HG02938 (cell line): ENCODE measurements at regions not wholly inside any gene's neighbourhood (a gene's known extent, or its start where the extent isn't known, plus 50 kb on each side); places are given as distances from the start of the nearest gene placed in this dataset.

Experiments
- ATAC-seq: cut with Tn5 transposase; IDR thresholded peaks from one replicate; pipeline ENCODE4 v1.9.1; 2021; ENCODE audit warnings: mild to moderate bottlenecking, moderate library complexity; ENCODE audit not compliant: unreplicated experiment

DNA sequence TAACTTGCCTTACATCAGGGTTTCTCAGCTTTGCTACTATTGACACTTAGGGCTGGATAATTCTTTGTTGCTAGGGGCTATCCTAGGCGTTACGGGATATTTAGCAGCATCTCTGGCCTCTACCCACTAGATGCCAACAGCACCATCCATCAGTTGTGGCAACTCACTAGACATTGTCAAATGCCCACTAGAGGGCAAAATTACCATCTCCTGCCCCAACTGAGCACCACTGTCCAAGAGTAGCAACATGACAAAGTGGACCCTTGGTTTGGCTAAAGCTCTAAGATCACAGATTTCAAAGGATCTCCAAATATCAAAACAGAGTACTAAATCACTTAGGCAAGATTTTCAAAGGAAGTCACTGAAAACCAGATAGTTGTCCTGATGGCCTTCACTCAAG lies 251.7 kb upstream of the TBX3 start:
- no peak for ATAC-seq

DNA sequence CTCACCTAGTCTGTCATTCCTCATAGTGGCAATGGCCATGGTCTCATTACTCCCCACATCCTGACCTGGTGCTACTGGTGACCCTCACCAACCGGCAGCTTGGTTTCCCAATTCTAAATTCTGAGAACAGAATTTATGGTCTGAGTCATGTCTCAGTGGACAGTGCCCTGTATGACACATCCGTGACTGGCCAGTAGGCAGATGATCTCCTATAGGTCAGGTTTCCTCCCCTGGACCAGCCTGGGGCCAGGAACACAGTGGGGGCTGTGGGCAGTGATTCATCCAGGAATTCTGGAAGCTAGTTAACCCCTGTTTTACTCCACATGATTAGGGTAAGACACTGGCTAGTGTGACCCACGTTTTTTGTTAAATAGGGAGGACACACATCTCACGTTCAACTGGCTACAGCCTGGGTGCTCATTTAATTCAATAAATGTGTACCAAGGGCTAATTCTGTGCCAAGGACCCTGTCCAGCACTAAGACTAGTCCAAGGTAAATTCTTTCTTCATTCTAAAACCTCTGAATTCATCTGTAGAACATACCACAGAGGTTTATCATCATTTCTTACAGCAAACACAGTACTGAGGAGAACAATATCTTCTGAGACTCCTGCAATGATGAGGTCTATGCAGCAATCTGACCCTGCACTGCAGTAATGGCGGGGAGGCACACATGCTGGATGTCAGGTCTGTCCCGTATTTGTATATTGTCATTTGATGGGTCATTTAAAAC lies 249.6 kb upstream of the TBX3 start:
- ATAC-seq = no peak

DNA sequence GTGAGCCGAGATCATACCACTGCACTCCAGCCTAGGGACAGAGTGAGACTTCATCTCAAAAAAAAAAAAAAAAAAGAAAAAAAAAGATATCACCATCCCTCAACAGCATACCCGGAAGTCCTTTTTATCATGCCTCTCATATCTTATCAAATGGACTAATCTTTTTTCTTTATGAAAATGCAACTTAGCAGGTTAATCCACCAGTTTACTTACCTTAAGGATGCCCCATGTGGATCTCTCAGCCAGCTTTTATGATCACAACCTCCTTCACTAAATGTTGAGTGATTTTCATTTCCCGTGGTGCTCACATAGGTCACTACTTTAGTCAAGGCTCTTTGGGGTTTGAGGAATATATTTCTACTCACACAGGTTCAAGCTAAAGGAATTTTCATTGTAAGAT lies 248.8 kb upstream of the TBX3 start:
- ATAC-seq = no peak

DNA sequence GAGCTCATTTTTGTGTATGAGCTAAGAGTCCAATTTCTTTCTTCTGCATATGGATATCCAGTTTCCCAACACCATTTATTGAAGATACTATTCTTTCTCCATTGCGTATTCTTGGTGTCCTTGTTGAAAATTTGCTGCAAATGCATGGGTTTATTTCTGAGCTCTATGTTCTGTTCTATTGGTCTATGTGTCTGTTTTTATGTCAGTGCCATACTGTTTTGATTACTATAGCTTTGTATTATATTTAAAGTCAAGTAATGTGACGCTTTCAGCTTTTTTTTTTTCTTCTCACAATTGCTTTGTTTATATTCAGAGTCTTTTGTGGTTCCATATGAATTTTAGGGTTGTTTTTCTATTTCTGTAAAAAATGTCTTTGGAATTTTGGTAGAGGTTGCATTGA lies 247.1 kb upstream of the TBX3 start:
- ATAC-seq = no peak

DNA sequence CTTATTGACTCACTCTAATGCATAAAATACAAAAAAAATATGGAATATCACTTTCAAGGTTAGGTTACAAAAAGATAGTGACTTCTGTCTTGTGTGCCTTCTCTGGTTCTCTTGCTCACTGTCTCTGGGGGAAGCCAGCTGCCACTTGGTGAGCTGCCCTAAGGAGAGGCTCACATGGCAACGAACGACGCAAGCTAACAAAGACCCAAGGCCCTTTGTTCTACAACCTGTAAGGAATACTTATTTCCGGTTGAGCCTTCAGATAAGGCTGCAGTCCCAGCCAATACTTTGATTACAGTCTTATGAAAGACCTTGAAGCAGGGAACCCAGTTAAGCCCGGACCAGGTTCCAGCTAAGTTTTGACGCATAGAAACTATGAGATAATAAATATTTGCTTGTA lies 242.4 kb upstream of the TBX3 start:
- no peak for ATAC-seq

GRCh38 chr12:114924946-114925475 lies 241.0 kb upstream of the TBX3 start:
- no peak for ATAC-seq

DNA sequence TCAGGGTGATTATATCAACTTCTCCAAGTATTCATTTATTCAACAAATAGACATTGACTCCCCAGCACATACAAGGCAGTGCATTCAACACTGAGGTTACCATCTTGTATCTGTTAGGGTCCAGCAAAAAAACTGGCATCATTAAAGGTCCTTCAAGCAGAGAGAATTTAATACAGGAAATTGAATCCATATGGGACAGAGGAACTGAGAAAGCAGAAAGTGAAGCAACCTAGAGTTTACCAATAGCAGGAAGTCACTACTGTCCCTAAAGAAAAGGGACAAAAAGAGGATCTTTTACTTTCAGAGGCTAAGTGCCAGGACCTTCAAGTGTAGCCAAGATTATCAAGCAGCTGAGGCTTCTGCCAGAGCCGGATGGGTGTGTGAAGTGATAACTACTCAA lies 237.8 kb upstream of the TBX3 start:
- no peak for ATAC-seq

GRCh38 chr12:114920771-114921554 lies 237.0 kb upstream of the TBX3 start:
- no peak for ATAC-seq

DNA sequence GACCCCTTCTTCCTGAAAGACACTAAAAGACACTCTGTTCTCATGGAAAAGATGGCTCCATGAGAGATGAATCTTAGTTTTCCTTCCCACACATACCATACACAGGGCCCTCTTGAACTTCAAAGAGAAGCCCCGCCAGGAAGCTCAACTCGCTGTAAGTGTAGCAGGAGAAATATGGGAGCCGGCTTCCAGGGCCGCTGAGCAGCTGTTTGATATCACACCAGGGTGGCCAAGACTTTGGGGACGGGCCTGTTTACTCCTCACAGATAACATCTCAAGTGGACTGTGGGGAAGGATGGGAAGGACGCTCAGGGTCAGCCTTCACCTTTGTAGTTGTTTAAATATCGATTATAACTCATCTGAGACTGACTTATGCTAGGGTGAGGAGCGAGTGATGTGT lies 235.5 kb upstream of the TBX3 start:
- ATAC-seq = no peak

DNA sequence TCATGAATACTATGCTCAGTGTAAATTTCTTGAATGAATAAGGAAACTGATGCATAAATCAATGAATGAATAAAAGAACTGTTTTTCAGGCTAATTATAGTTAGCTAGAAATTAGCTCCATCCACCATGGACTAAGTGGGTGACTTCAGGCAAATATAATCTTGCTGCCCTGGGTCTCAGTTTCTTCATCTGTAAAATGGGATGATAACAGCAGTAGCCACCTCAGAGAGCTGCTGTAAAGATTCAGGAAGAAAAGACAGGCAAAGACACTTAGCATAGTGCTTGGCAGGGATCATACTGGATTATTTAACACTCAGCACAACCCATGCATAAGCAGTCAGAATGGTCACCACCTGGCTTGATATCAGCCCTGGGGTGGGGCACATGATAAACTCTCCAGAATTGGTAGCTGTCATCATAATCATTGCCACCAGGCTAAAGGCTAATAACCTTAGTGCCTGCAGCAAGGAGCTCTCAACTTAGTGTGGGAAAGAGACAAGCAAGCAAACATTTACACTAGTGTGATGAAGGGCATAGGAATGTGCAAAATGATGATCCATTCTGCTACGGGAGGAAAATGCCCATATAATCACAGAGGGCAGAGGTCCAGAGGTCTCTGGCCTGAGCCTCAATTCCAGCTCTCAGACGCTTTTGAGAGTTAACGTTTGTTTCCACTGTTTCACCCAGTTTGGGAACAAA lies 234.7 kb upstream of the TBX3 start:
- no peak for ATAC-seq

GRCh38 chr12:114917953-114918352 lies 234.0 kb upstream of the TBX3 start:
- ATAC-seq = no peak

DNA sequence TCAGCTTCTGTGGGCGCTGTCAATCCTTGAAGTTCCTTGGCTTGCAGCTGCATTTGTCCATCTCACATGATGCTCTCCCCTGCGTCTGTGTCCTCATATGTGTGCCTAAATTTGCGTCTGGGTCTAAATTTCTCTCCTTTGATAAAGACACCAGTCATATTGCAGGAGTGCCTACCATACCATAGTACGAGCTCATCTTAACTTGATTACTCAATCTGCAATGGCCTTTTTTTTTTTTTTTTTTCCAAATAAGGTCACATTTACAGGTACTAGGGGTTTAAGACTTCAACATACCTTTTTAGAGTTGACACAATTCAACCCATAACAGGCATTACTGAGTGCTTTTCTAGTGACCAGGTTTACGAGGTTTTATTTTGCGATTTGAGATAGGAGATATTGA lies 233.3 kb upstream of the TBX3 start:
- no peak for ATAC-seq

DNA sequence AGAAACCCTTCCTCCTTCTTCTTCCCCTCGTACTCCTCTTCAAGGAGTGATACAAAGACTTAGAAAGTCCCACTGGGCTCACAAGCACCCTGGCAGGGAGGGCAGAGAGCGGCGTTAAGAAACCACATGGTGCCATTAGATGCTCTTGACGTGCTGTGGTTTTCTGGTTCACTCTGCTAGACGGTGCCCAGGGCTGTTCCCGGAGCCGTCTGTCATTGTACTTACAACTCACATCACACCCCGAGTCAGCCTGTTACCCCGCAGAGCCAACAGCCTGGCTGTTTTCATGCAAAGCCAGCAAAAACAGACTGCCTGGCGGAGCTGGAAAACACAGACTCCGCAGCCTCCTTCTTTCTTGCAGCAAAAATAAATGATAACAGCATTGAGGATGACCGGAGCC lies 232.6 kb upstream of the TBX3 start:
- no peak for ATAC-seq

DNA sequence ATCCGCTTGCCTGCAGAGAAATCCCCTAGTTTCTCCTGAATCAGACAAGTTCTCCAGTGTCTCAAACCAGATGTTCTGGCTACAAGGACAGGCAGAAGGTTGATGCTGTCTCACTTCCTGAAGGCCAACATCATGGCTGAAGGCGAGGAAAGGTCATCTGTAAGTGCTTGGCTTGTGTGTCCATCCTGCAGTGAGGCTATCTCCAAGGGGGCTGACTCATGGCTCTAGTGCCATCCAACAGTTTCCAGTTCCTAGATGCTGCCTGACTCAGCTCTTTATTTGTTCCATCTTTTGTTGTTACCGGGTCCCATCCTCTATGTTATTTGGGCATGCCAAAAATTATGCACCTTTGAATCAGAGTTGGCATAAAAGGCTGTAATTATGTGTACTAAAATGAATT lies 232.1 kb upstream of the TBX3 start:
- no peak for ATAC-seq

- ATAC-seq = no peak
Observed at GRCh38 chr12:114913871-114914801, 230.2 kb upstream of the TBX3 start.

DNA sequence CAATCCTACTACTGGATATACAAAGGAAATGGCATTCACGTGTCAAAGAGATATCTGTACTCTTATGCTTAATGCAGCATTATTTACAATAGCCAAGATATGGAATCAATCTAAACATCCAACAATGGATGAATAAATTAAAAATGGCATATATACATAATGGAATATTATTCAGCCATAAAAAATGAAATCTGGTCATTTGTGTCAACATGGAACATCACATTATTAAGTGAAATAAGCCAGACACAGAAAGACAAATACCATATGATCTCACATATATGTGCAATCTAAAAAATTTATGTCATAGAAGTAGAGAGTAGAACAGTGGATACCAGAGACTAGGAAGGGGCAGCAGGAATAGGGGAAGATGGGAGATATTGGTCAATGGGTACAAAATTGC lies 228.8 kb upstream of the TBX3 start:
- ATAC-seq = no peak

DNA sequence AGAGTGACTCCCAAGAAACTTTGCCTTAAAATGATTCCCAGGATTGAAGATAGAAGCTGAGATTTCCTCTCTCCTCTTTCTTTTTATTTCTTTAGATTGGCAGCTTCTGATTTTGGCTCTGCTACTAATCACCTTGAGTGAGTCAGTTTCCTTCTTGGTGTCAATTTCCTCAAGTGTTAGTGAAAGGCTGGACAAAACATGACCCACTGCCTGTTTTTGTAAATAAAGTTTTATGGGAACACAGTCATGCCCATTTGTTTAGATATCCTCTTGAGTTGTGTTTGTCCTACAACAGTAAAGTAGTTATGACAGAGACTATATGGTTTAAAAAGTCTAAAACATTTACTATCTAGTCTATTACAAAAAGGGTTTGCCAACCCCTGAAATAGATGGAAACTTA lies 227.2 kb upstream of the TBX3 start:
- ATAC-seq = no peak

DNA sequence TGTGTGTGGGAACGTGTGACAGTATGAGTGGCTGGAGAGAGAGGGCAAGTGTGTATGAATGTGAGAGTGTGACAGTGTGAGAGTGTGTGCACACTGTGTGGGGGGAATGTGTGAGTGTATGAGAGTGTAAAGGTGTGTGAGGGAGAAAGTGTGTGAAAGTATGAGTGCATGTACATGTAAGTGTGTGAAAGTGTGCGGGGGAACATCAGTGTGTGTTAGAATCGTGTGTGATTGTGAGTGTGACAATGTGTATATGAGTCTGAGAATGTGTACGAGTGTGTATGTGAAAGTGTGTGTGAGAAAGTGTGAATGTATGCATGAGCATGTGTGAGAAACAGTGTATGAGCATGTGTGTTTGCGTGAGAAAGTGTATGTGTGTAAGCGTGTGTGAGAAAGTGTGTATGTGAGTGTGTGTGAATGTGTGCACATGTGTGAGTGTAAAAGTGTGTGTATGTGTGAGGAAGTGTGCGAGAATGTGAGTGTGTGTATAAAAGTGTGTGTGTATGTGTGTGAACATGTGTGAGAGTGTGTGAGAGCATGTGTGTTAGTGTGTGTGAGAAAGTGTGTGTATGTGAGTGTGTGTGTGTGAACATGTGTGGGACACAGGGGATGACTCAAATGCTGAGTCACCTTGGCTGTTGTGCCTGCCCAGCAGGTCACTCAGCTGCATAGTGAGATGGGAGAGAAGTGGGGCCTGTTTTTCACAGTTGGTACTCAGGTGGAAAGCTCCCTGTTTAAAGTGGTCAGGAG lies 220.5 kb upstream of the TBX3 start:
- no peak for ATAC-seq

GRCh38 chr12:114903083-114903691 lies 219.2 kb upstream of the TBX3 start:
- no peak for ATAC-seq

- ATAC-seq = no peak
Observed at GRCh38 chr12:114902665-114903064, 218.7 kb upstream of the TBX3 start.
